GM12891 (cell line): ENCODE measurements at regions not wholly inside any gene's neighbourhood (a gene's known extent, or its start where the extent isn't known, plus 50 kb on each side); places are given as distances from the start of the nearest gene placed in this dataset.

ENCODE experiments used
- PAX5 ChIP-seq: IDR thresholded peaks from 2 replicates; pipeline ENCODE4 v1.6.1; 2011; ENCODE audit warnings: low read length, moderate library complexity, mild to moderate bottlenecking; ENCODE audit not compliant: insufficient read depth, severe bottlenecking
- POLR2A ChIP-seq: IDR thresholded peaks from 2 replicates; pipeline ENCODE4 v1.6.1; 2011; ENCODE audit warnings: low read depth, low read length, control low read depth
- POLR2AphosphoS5 ChIP-seq: IDR thresholded peaks from 2 replicates; pipeline ENCODE4 v1.6.1; 2011; ENCODE audit warnings: low read depth, low read length, control low read depth
- POU2F2 ChIP-seq: IDR thresholded peaks from 2 replicates; pipeline ENCODE4 v1.6.1; 2011; ENCODE audit warnings: low read depth, mild to moderate bottlenecking, control low read depth, low read length, moderate library complexity
- TAF1 ChIP-seq: IDR thresholded peaks from 2 replicates; pipeline ENCODE4 v1.6.1; 2011; ENCODE audit warnings: low read depth, low read length, control low read depth

GRCh38 chr11:121802542-121802941, 313.5 kb downstream of the BLID start:
- no peak for TF ChIP-seq PAX5
- no peak for TF ChIP-seq POLR2AphosphoS5
- no peak for TF ChIP-seq TAF1
- no peak for TF ChIP-seq POLR2A
- TF ChIP-seq POU2F2: no peak
